HT1080 (cell line): ENCODE measurements at regions not wholly inside any gene's neighbourhood (a gene's known extent, or its start where the extent isn't known, plus 50 kb on each side); places are given as distances from the start of the nearest gene placed in this dataset.
"Not testable (repeated sequence)": the region's sequence is repeated elsewhere in the genome, so short reads cannot be mapped to it uniquely, and the experiment has no call there.

ENCODE experiments used
- DNase-seq: peaks from one replicate; pipeline ENCODE4 v3.0.0-alpha.2; 2015; ENCODE audit warnings: low read depth

GRCh38 chr9:134545543-134546245 lies 95.9 kb upstream of the COL5A1 start:
- no peak for DNase-seq

- DNase-seq: no peak
Observed at GRCh38 chr9:134546246-134546731, 95.3 kb upstream of the COL5A1 start.

- no peak for DNase-seq
Observed at GRCh38 chr9:134546746-134547145, 94.9 kb upstream of the COL5A1 start.

GRCh38 chr9:134547161-134548100 lies 94.2 kb upstream of the COL5A1 start:
- no peak for DNase-seq

GRCh38 chr9:134548185-134548584 lies 93.4 kb upstream of the COL5A1 start:
- no peak for DNase-seq

GRCh38 chr9:134548618-134549017 lies 93.0 kb upstream of the COL5A1 start:
- no peak for DNase-seq

GRCh38 chr9:134549336-134549735 lies 92.3 kb upstream of the COL5A1 start:
- DNase-seq: no peak

- DNase-seq: not testable (repeated sequence)
Observed at GRCh38 chr9:134550081-134550480, 91.5 kb upstream of the COL5A1 start.

- no peak for DNase-seq
Observed at GRCh38 chr9:134550584-134550983, 91.0 kb upstream of the COL5A1 start.

- DNase-seq: no peak
Observed at GRCh38 chr9:134551176-134551575, 90.4 kb upstream of the COL5A1 start.

- DNase-seq: peak; percentile 95
Observed at GRCh38 chr9:134551644-134552348, 89.8 kb upstream of the COL5A1 start.

- no peak for DNase-seq
Observed at GRCh38 chr9:134552349-134552990, 89.1 kb upstream of the COL5A1 start.

- DNase-seq: no peak
Observed at GRCh38 chr9:134553061-134553891, 88.3 kb upstream of the COL5A1 start.

GRCh38 chr9:134553996-134554372 lies 87.6 kb upstream of the COL5A1 start:
- DNase-seq: no peak

GRCh38 chr9:134554373-134555093 lies 87.1 kb upstream of the COL5A1 start:
- no peak for DNase-seq

GRCh38 chr9:134555094-134555650 lies 86.4 kb upstream of the COL5A1 start:
- DNase-seq: peak; percentile 42

GRCh38 chr9:134556531-134557068 lies 85.0 kb upstream of the COL5A1 start:
- no peak for DNase-seq

- DNase-seq: no peak
Observed at GRCh38 chr9:134557331-134557730, 84.3 kb upstream of the COL5A1 start.
